T-helper 22 cell (primary cell): ENCODE measurements at regions not wholly inside any gene's neighbourhood (a gene's known extent, or its start where the extent isn't known, plus 50 kb on each side); places are given as distances from the start of the nearest gene placed in this dataset.

Experiments used
- DNase-seq: peaks from one replicate; pipeline ENCODE4 v3.0.0-alpha.2; 2020; ENCODE audit warnings: low read depth

- no peak for DNase-seq
These were observed 64.6 kb upstream of the PIM1 start for GRCh38 chr6:37105148-37106050.

- DNase-seq = no peak
These were observed 63.9 kb upstream of the PIM1 start for GRCh38 chr6:37106051-37106363.

- DNase-seq = no peak
These were observed 63.4 kb upstream of the PIM1 start for GRCh38 chr6:37106554-37106953.

GRCh38 chr6:37106982-37107491 is 62.9 kb upstream of the PIM1 start:
- DNase-seq = no peak

- no peak for DNase-seq
These were observed 60.0 kb upstream of the PIM1 start for GRCh38 chr6:37109714-37110499.

- no peak for DNase-seq
These were observed 59.2 kb upstream of the PIM1 start for GRCh38 chr6:37110500-37111461.

GRCh38 chr6:37113976-37114375 is 56.0 kb upstream of the PIM1 start:
- no peak for DNase-seq

GRCh38 chr6:37114612-37115011 is 55.3 kb upstream of the PIM1 start:
- no peak for DNase-seq

GRCh38 chr6:37115236-37115895 is 54.6 kb upstream of the PIM1 start:
- DNase-seq = no peak

GRCh38 chr6:37116326-37116725 is 53.6 kb upstream of the PIM1 start:
- no peak for DNase-seq

- no peak for DNase-seq
These were observed 50.5 kb upstream of the PIM1 start for GRCh38 chr6:37119387-37119886.
